Activated naive CD4-positive, alpha-beta T cell treated with anti-CD3 and anti-CD28 coated beads, Interleukin-2, amount 50 U/mL, for 72 hours (primary cell): ENCODE measurements at regions not wholly inside any gene's neighbourhood (a gene's known extent, or its start where the extent isn't known, plus 50 kb on each side); places are given as distances from the start of the nearest gene placed in this dataset.
A peak's percentile ranks its signal among the peaks of the same experiment; 100 is the strongest.
"Not testable (repeated sequence)": the region's sequence is repeated elsewhere in the genome, so short reads cannot be mapped to it uniquely, and the experiment has no call there.

Experiments
- ATAC-seq, 2 donors: fragments of 150-1000 bp; cut with Tn5 transposase; 2 replicates each; pipeline ENCODE4 v1.10.0; 2021; ENCODE audit warnings: mild to moderate bottlenecking in 2 of 2, moderate library complexity in 2 of 2
- DNase-seq, 2 donors: peaks; one replicate each; pipeline ENCODE4 v3.0.0; 2021 to 2022; ENCODE audit warnings: low spot score in 2 of 2
- H3K27ac Mint-ChIP-seq, 2 donors: one replicate each; pipeline ENCODE4 v1.8.0; 2022; ENCODE audit warnings: mild to moderate bottlenecking in 2 of 2, mixed read lengths in 2 of 2
- H3K36me3 Mint-ChIP-seq, 2 donors: one replicate each; pipeline ENCODE4 v1.8.0; 2022; ENCODE audit warnings: mixed read lengths in 2 of 2
- H3K9me3 Mint-ChIP-seq, 2 donors: one replicate each; pipeline ENCODE4 v1.8.0; 2022; ENCODE audit warnings: mixed read lengths in 2 of 2

DNA sequence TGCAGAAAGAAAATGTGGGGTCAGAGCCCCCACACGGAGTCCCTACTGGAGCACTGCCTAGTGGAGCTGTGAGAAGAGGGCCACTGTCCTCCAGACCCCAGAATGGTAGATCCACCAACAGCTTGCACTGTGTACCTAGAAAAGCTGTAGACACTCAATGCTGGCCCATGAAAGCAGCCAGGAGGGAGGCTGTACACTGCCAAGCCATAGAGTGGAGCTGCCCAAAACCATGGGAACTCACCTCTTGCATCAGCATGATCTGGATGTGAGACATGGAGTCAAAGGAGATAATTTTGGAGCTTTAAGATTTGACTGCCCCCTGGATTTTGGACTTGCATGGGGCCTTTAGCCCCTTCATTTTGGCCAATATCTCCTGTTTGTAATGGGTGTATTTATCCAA is 452.3 kb downstream of the MRPL39 start:
- H3K27ac Mint-ChIP-seq, H3K9me3 Mint-ChIP-seq, DNase-seq, ATAC-seq, H3K36me3 Mint-ChIP-seq: not testable (repeated sequence)

DNA sequence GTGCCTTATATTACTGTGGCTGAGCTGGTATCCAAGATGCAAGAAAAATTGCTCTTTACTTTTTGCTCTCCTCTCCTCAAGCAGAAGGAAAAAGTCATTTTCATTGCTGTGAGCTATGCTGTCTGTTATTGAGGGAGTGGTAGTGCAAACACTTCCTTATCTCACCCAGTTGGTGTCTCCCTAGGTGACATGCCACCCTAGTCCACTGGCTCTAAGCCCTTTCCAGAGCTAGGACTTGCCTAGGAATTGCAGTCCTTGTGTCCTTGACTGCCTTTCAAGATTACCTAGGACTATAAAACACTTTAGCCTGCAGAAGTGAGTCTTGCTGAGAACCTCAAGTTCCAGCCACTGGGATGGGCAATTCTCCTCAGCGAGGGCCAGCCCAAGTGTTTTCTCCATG is 458.3 kb downstream of the MRPL39 start:
- peaks cover 0 to 6% of the 10 kb centered on the region in 2 donors for H3K36me3 Mint-ChIP-seq
- DNase-seq (no peak), ATAC-seq (no peak)
- H3K9me3 Mint-ChIP-seq = peaks cover 0 to 5% of the 10 kb centered on the region in 2 donors
- H3K27ac Mint-ChIP-seq = no peak overlapping the region

DNA sequence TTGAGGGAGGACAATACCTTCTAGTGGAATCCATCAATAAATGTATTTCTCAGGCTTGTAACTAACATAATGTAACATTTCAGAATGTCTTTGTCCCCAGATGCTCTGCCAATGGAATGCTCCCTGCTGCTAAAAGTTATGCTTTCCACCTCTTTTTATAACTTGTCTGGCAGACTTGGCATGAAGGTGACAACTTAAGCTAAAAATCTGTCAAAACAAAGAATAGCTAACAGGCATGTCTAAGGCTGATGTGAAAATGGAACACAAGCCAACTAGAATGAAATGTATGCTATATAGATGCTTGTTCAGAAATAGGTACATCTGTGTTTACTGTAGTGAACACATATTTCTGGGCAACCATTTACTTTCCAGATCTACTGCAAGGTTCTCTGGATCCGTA is 467.9 kb downstream of the MRPL39 start:
- H3K9me3 Mint-ChIP-seq = no peaks in the 10 kb centered on the region
- ATAC-seq = no peak
- no peak overlapping the region for H3K27ac Mint-ChIP-seq
- DNase-seq = no peak
- no peaks in the 10 kb centered on the region for H3K36me3 Mint-ChIP-seq

DNA sequence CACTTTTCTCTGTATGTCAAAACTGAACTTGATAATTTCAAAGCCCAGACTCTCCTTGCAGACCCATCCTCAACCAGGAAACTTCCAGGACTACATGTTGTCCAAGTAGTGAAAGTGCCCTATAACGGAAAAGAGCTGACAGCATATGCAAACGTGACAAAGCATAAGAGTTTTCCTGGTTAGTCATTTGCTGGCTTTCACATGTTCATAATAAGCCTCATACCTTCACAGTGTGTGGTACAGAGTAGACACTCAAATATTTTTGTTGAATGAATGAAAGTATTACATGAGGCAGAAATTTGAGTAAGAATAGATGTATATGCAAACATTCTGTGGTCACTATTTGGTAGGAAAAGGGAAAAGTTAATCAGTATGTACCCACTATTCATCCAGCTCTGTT is 473.3 kb downstream of the MRPL39 start:
- no peak for ATAC-seq
- Mint-ChIP-seq H3K36me3 (no peaks in the 10 kb centered on the region), H3K9me3 (peaks cover 5 to 7% of the 10 kb centered on the region in 2 donors), H3K27ac (no peak overlapping the region)
- no peak for DNase-seq

DNA sequence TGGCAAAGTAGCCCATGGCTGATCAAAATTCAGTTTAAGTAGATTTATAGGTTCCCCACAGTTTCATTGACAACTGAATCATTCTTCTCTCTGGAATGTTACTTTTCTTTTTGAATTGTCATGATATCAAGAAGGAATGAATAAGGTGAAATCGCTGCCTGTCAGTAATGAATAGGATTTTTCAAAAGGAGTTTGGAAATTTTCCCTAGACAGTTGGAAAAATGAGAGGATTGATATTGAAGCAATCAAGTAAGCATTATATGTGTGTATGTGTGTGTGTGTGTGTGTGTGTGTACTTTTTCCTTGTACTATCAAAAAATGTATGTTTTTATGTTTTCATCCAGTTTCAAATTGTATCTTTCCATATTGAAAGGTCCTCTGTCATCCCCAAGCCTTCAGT is 479.5 kb downstream of the MRPL39 start:
- ATAC-seq (no peak), DNase-seq (no peak)
- H3K36me3 Mint-ChIP-seq = no peaks in the 10 kb centered on the region
- no peak overlapping the region for H3K27ac Mint-ChIP-seq
- peaks cover 5% of the 10 kb centered on the region in 2 donors for H3K9me3 Mint-ChIP-seq

DNA sequence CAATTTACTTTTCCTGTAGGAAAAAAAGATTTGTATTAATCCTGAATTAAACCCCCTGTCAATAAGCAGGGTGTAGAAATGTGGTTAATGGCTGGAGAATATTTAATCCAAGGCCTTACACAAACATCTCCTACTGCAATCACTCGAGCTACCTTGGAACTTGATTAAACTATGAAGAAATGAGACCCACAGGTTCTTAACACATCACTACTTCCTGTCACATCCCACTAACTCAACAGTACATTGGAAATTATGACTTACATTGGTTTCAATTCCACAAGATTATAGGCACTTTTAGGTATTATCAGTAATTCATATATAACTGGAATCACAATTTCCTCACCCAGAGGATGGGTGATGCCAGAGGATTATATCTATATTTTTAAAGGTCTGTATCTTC is 480.3 kb downstream of the MRPL39 start:
- DNase-seq (no peak), ATAC-seq (no peak)
- Mint-ChIP-seq H3K27ac (no peak overlapping the region), H3K36me3 (no peaks in the 10 kb centered on the region), H3K9me3 (peaks cover 5% of the 10 kb centered on the region in 2 donors)

DNA sequence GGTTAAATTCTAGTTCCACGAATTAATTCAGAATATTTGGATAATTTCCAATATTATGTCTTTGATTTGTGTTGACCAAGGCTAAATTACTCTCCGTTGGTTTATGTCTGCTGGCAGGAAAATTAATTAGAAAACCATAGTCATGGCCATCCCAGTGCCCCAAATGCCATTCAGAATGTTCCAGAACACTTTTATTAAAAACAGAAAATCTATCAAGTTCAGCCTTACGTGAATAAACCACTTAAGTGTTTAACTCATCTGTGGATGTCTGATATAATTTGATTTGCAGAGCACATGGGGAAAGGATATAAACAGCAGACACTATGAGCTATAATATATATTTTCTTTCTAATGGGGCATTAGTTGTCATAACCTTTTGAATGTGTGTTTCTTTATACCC is 480.7 kb downstream of the MRPL39 start:
- H3K36me3 Mint-ChIP-seq = no peaks in the 10 kb centered on the region
- ATAC-seq = no peak

DNA sequence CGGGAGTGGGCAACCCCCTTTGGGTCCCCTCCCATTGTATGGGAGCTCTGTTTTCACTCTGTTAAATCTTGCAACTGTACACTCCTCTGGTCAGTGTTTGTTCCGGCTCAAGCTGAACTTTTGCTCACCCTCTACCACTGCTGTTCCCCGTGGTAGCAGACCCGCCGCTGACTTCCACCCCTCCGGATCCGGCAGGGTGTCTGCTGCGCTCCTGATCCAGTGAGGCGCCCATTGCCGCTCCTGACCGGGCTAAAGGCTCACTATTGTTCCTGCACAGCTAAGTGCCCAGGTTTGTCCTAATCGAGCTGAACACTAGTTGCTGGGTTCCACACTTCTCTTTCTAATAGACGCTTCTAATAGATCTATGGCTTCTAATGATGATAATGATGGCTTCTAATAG is 488.6 kb downstream of the MRPL39 start:
- ATAC-seq = no peak
- Mint-ChIP-seq H3K36me3 (no peaks in the 10 kb centered on the region), H3K27ac (no peak overlapping the region), H3K9me3 (peaks cover 5 to 13% of the 10 kb centered on the region in 2 donors)
- DNase-seq = no peak

More for the DNA sequence above, 480.7 kb downstream of the MRPL39 start:
- peaks cover 2% of the 10 kb centered on the region in 2 donors for H3K9me3 Mint-ChIP-seq
- DNase-seq = no peak
- no peak overlapping the region for H3K27ac Mint-ChIP-seq

DNA sequence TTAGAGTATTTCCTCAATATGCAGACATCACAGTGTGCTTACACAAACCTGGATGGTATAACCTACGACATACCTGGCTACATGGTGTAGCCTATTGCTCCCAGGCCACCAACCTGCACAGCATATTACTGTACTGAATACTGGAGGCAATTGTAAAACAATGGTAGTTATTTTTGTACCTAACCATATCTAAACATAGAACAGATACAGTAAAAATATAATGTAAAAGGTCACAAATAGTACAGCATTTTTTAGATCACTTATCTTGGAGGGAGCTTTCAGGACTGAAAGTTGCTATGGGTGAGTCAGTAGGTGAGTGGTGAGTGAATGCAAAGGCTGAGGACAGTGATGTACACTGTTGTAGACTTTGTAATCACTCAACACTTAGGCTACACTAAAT is 492.3 kb downstream of the MRPL39 start:
- no peak for ATAC-seq
- no peaks in the 10 kb centered on the region for H3K36me3 Mint-ChIP-seq
- H3K9me3 Mint-ChIP-seq = peaks cover 0 to 6% of the 10 kb centered on the region in 2 donors
- DNase-seq = no peak
- H3K27ac Mint-ChIP-seq = no peak overlapping the region

DNA sequence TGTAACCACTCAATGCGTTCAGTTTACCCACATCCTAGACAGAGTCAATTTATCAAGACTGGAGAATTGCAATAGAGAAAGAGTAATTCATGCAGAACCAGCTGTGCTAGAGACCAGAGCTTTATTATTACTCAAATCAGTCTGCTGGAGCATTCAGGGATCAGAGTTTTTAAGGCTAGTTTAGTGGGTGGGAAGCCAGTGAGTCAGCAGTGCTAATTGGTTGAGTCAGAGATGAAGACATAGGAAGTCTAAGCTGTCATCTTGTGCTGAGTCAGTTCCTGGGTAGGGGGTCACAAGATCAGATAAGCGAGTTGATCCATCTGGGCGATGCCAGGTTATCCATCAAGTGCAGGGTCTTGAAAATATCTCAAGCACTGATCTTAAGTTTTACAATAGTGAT is 499.6 kb downstream of the MRPL39 start:
- DNase-seq = no peak
- Mint-ChIP-seq H3K27ac (no peak overlapping the region), H3K36me3 (no peaks in the 10 kb centered on the region), H3K9me3 (peaks cover 3 to 7% of the 10 kb centered on the region in 2 donors)
- ATAC-seq = no peak

DNA sequence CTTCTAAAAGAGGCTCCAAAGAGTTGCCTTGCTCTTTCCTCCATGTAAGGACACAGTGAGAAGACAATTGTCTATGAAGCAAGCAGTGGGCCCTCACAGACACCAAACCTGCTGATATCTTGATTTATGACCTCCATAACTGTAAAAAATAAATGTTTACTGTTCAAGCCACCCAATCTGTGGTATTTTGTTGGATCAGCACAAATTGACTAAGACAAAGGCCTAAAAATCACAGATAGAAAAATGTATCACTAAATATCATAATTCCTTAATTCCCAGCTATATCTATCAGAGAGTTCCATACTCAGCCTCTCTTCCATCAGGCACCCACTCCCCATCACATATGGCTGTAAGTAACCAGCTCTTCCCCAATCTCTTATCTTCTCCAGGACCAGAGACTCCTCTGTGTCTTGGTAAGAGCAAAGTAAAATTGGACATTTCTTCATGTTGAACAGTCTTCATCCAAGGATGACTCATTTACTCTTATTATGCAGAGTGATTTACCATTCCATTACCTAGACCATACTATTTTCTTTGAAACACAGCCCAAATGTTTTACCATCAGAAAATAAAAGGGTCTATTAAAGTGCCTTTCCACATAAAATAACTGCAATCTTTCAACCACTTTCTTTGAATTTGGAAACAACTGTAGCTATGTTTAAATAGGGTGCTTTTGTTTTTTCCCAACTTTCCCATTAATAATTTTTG is 503.6 kb downstream of the MRPL39 start:
- Mint-ChIP-seq H3K9me3 (peaks cover 3 to 7% of the 10 kb centered on the region in 2 donors), H3K36me3 (no peaks in the 10 kb centered on the region), H3K27ac (peak overlapping the region in 1 of 2 donors; percentile 22)
- DNase-seq (no peak), ATAC-seq (no peak)

DNA sequence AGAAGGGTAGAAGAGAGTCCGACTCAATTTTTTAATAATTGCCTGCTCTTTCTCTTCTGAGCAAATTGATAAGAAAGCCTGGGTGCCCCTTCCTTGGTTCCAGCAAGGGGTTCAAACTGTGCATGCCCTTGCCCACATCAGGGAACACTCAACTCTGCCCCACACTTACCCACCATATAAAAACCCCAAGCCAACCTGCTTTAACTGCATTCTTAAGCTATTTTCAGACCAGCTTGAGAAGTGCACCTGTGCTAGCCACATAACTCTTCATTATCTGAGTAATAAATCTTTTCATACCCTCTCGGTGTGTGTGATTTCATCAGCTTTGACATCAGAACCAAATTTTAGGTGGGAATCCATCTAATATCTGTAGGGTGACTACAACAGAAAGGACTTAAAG is 509.6 kb downstream of the MRPL39 start:
- no peaks in the 10 kb centered on the region for H3K36me3 Mint-ChIP-seq
- DNase-seq (no peak), ATAC-seq (no peak)
- peaks cover 0 to 4% of the 10 kb centered on the region in 2 donors for H3K9me3 Mint-ChIP-seq
- H3K27ac Mint-ChIP-seq = no peak overlapping the region

DNA sequence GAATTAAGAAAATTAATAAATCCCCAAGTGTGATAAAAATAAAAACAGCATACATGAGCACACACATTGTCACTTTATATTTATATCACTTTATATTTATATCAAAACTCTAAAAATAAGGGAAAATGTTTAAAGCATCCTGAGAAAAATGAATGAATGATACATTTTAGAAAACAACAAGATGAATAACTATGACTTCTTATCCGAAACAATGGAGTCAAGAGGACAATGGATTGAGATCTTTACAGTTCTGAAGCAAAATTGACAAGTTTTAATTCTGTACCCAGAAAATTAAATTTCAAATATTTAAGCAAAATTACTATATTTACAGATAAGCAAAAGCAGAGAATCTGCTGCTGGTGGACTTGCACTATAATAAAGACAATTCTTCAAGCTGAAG is 512.6 kb downstream of the MRPL39 start:
- DNase-seq (no peak), ATAC-seq (no peak)
- H3K9me3 Mint-ChIP-seq = peaks cover 0 to 4% of the 10 kb centered on the region in 2 donors
- H3K36me3 Mint-ChIP-seq = no peaks in the 10 kb centered on the region
- H3K27ac Mint-ChIP-seq = no peak overlapping the region

DNA sequence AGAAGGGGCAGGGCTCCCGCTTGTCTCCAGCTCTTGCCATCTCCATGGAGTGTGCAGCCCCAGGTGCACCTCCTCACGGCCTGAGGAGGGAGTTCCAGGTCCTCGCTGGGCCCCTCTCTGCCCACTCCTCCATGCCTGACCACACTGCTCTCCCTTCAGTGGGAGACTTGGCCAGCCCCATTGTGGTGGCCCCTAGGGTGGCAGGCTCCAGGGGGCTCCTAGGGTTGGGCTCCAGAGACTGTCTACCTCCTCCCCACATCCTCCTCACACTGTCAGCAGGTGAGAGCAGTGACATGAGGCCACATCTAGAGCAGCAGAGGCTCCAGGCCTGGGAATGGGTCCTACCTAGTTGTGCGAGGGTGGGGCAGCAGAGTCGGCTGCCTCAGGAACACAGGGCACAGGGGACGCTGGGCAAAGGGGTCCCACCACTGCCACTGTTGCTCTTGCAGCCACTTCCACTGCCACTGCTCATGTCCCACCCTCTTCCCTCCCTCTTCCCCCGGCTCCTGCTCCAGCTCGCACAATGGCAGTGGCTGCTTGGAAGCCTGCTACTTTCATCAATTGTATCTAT is 514.8 kb downstream of the MRPL39 start:
- Mint-ChIP-seq H3K9me3 (peaks cover 0 to 4% of the 10 kb centered on the region in 2 donors), H3K27ac (no peak overlapping the region)

DNA sequence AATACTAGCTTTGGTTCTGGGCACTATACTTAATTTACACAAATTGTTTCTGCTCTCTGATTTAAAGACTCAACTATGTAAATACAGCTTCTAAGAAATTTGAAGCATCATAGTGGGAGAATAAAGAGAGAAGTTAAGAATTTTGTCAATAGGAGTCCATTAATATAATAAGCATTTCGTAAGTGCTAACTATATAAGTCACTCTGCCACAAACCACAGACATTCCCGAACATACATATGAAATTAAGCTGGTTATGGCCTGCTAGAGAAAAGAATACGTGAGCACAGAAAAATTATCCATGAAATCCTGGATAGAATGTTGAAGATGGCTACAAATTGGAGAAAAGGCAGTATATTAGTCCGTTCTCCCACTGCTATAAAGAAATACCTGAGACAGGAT is 526.2 kb downstream of the MRPL39 start:
- H3K36me3 Mint-ChIP-seq = no peaks in the 10 kb centered on the region
- peaks cover 0 to 3% of the 10 kb centered on the region in 2 donors for H3K9me3 Mint-ChIP-seq
- DNase-seq (no peak), ATAC-seq (no peak)
- no peak overlapping the region for H3K27ac Mint-ChIP-seq

More for the DNA sequence above, 514.8 kb downstream of the MRPL39 start:
- H3K36me3 Mint-ChIP-seq = no peaks in the 10 kb centered on the region
- DNase-seq (no peak), ATAC-seq (no peak)

DNA sequence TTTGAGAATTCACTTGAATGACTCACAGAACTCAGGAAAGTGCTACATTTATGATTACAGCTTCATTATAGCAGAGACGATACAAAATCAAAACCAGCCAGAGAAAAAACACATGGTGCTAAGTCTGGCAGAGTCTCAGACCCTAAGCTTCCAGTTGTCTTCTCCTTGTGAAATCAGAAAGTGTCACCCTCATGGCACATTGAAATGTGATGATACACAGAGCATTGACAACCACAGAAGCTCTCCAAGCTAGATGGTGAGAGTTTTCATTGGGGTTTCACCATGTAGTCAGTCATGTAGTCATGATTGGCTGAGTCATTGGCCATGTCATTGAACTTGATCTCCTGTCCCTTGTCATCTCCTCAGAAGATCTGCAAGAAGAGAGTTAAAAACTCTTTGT is 526.6 kb downstream of the MRPL39 start:
- ATAC-seq = peak in 1 of 2 donors; percentile 44
- Mint-ChIP-seq H3K9me3 (peaks cover 0 to 3% of the 10 kb centered on the region in 2 donors), H3K36me3 (no peaks in the 10 kb centered on the region), H3K27ac (no peak overlapping the region)
- DNase-seq = no peak

DNA sequence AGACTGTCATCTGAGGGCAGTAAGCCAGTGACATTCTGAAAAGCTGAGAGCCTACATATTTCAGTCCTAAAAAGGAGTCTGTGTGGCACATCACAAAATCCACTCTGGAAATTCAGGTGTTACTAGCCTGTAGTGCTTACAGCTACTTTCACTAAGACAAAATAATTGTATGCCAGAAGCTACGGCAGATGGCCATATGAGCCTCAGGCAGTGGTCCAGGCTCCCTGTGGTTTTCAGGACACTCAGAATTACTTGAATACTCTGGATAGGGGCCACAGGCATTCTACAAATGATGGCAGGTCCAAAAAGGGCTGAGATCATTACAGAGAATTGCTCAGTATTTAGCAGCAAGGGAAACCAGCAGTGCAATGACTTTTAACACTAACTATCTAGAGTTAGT is 527.1 kb downstream of the MRPL39 start:
- no peaks in the 10 kb centered on the region for H3K36me3 Mint-ChIP-seq
- H3K27ac Mint-ChIP-seq = no peak overlapping the region

DNA sequence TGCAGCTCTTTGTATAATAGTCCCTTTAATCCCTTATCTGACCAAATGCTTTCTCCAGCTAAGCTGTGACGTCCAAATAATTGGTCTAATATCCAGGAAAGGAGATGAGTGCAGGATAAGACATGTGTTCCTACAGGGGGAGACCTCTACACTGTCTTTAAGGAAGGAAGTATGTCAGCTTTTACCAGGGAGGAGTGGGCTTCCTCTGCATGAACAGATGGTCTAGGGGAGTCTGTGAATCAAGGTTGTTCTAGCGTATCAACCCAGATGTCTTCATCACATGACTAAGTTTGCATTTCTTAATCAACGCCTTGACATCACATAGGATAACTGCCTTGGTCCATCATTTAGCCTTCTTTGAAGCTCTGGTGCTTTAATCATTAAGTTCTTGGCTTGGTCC is 528.2 kb downstream of the MRPL39 start:
- Mint-ChIP-seq H3K36me3 (no peaks in the 10 kb centered on the region), H3K27ac (no peak overlapping the region), H3K9me3 (peaks cover 0 to 3% of the 10 kb centered on the region in 2 donors)

More for the DNA sequence above, 527.1 kb downstream of the MRPL39 start:
- peaks cover 0 to 3% of the 10 kb centered on the region in 2 donors for H3K9me3 Mint-ChIP-seq
- ATAC-seq = no peak
- no peak for DNase-seq

More for the DNA sequence above, 528.2 kb downstream of the MRPL39 start:
- DNase-seq (no peak), ATAC-seq (no peak)
